ENCODE measurements at regions not wholly inside any gene's neighbourhood (a gene's known extent, or its start where the extent isn't known, plus 50 kb on each side); places are given as distances from the start of the nearest gene placed in this dataset.

DNA sequence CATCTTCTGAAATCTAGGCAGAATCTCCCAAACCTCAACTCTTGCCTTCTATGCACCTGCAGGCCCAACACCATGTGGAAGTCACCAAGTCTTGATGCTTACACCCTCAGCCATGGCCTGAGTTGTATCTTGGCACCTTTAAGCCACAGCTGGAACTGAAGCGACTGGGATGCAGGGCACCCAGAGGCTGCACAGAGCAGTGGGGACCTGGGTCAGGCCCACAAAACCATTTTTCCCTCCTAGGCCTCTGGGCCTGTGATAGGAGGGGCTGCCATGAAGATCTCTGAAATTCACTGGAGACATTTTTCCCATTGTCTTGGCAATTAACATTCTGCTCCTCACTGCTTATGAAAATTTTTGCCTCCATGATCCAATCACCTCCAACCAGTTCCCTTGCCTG, 1388.5 kb downstream of the ADGRL3 start:
- TF ChIP-seq, protein P1, sequence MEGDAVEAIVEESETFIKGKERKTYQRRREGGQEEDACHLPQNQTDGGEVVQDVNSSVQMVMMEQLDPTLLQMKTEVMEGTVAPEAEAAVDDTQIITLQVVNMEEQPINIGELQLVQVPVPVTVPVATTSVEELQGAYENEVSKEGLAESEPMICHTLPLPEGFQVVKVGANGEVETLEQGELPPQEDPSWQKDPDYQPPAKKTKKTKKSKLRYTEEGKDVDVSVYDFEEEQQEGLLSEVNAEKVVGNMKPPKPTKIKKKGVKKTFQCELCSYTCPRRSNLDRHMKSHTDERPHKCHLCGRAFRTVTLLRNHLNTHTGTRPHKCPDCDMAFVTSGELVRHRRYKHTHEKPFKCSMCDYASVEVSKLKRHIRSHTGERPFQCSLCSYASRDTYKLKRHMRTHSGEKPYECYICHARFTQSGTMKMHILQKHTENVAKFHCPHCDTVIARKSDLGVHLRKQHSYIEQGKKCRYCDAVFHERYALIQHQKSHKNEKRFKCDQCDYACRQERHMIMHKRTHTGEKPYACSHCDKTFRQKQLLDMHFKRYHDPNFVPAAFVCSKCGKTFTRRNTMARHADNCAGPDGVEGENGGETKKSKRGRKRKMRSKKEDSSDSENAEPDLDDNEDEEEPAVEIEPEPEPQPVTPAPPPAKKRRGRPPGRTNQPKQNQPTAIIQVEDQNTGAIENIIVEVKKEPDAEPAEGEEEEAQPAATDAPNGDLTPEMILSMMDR (IDR thresholded peaks at IDR 0.05; ENCODE audit: control insufficient read depth, extremely low read depth, insufficient read depth), result no peak
- no peak for DNase-seq (ENCODE audit: low read depth)
- no peak overlapping the region for H3K4me3 ChIP-seq (ENCODE audit: low read depth, low read length)

DNA sequence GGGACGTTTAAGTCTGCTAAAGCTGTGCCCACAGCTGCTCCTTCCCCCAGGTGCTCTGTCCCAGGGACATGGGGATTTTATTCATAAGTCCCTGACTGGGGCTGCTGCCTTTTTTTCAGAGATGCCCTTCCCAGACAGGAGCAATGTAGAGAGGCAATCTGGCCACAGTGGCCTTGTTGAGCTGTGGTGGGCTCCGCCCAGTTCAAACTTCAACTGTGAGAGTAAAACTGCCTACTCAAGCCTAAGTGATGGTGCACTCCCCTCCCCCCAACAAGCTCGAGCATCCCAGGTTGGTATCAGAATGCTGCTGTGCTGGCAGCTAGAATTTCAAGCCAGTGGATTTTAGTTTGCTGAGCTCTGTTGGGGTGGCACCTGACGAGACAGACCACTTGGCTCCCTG, 1371.4 kb downstream of the ADGRL3 start:
- no peak for DNase-seq (ENCODE audit: low read depth)
- TF ChIP-seq, protein P1 (IDR thresholded peaks at IDR 0.05; ENCODE audit: control insufficient read depth, extremely low read depth, insufficient read depth), result no peak
- H3K4me3 ChIP-seq (ENCODE audit: low read depth, low read length), result no peak overlapping the region

DNA sequence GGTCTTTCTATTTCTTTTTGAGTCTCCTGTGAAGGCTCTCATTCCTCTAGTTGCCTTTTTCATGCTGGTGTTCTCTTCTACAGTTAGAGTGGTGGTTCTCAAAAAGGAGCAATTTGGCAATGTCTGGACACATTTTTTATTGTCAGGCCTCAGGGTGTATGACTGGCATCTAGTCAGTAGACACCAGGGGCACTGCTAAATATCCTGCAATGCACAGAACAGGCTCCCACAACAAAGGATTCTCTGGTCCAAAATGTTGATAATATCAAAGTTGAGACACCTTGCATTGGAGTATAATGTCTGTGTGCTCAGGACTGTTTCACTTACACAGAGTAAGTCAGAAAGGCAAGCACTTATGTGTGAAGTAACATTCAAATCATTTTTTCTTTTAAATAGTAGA, 1360.7 kb downstream of the ADGRL3 start:
- TF ChIP-seq, protein P1 (IDR thresholded peaks at IDR 0.05; ENCODE audit: control insufficient read depth, extremely low read depth, insufficient read depth), result no peak

DNA sequence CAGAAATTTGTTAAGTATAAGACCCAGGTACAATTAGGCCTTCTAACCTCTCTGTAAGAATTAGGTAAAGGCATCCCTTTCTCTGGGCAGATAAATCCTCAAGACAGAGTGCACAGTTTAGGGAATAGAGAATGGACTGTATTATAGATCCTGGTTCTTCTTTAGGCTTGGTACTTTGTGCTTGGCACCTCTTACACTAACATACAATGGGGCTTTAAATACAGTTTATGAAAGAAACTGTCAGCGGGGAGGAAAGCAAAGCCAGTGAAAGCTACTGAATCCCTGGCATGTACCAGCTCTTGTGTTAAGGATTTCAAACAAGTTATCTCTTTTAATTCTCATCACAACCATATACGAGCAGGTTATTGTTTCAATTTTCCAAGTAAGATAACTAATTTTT, 1350.0 kb downstream of the ADGRL3 start:
- H3K4me3 ChIP-seq (ENCODE audit: low read depth, low read length), result no peak overlapping the region
- TF ChIP-seq, protein P1 (IDR thresholded peaks at IDR 0.05; ENCODE audit: control insufficient read depth, extremely low read depth, insufficient read depth), result no peak

More for the DNA sequence above, 1360.7 kb downstream of the ADGRL3 start:
- no peak overlapping the region for H3K4me3 ChIP-seq (ENCODE audit: low read depth, low read length)
- DNase-seq (ENCODE audit: low read depth), result no peak

DNA sequence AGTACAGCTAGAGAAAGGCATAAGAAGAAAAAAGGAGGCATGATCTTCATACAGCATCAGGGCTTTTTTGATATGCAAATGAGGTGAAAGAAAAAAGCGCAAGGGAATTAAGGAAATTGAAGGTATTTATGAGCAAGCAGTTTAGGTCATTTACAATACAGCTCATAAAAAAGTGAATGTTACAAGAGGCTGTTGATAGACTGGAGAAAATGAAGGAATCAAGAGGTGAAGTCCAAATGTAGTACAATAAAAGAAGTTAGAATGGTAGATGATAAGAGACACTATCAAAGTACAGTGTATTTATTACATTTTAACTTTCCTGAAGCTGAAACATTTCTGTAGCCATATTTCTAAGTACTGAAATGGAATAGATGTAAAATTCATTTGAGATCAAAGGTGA, 1349.5 kb downstream of the ADGRL3 start:
- no peak for DNase-seq (ENCODE audit: low read depth)
- TF ChIP-seq, protein P1 (IDR thresholded peaks at IDR 0.05; ENCODE audit: control insufficient read depth, extremely low read depth, insufficient read depth), result no peak
- H3K4me3 ChIP-seq (ENCODE audit: low read depth, low read length), result no peak overlapping the region

More for the DNA sequence above, 1350.0 kb downstream of the ADGRL3 start:
- no peak for DNase-seq (ENCODE audit: low read depth)

DNA sequence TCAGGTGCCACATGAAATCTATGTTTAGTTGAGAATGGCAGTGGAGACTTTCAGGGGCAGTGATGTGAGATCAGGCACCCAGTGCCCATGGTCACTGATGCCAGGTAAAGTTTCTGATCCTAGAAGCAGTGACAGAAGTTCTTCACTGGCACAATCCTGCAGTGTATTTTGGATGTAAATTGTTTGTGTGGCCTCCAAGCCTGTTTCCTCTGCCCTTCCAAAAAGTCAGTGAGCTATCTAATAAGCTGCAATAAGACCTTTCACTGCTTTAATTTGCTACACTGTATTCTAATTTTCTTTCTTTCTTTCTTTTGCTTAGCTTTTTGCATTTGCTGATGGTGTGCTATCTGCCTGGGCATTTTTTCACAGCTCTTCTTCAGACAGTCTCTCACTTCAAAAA, 1348.6 kb downstream of the ADGRL3 start:
- no peak overlapping the region for H3K4me3 ChIP-seq (ENCODE audit: low read depth, low read length)
- TF ChIP-seq, protein P1 (IDR thresholded peaks at IDR 0.05; ENCODE audit: control insufficient read depth, extremely low read depth, insufficient read depth), result no peak

DNA sequence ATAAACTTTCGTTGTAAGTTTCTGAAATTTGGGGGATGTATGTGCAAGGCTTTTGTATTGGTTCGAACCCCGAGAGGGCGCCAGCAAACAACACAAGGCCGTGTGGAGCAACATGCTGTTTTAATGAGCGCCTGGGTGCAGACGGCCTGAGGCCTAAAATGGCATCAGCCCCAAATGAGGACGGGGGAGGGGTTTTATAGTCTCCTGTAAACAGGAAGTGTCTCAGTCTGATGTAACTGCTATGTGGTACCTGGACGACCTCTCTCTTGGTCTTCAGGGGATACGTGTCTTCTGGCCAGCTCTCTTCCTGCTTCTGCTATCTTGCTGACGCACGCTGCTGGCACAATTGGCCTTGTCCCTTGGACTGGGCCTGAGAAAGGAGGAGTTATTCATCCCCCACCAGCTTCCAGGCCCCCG, 1348.0 kb downstream of the ADGRL3 start:
- no peak for DNase-seq (ENCODE audit: low read depth)
- TF ChIP-seq, protein P1 (IDR thresholded peaks at IDR 0.05; ENCODE audit: control insufficient read depth, extremely low read depth, insufficient read depth), result peak; percentile 22; the same call in 1 of the 2 replicates
- H3K4me3 ChIP-seq (ENCODE audit: low read depth, low read length), result no peak overlapping the region

More for the DNA sequence above, 1348.6 kb downstream of the ADGRL3 start:
- DNase-seq (ENCODE audit: low read depth), result no peak
